BLaER1 (cell line): ENCODE measurements at regions not wholly inside any gene's neighbourhood (a gene's known extent, or its start where the extent isn't known, plus 50 kb on each side); places are given as distances from the start of the nearest gene placed in this dataset.

Source experiments
- H3K27ac ChIP-seq: shearing (Covaris generic); formaldehyde crosslinking; 2 replicates; pipeline ENCODE4 v1.8.1; 2022
- H3K27me3 ChIP-seq: shearing (Covaris generic); formaldehyde crosslinking; 2 replicates; pipeline ENCODE4 v1.8.1; 2022
- H3K36me3 ChIP-seq: shearing (Covaris generic); formaldehyde crosslinking; 2 replicates; pipeline ENCODE4 v1.8.1; 2022
- H3K4me1 ChIP-seq: shearing (Covaris generic); formaldehyde crosslinking; 2 replicates; pipeline ENCODE4 v1.8.1; 2022
- H3K4me2 ChIP-seq: shearing (Covaris generic); formaldehyde crosslinking; 2 replicates; pipeline ENCODE4 v1.8.1; 2022
- H3K4me3 ChIP-seq: shearing (Covaris generic); formaldehyde crosslinking; 2 replicates; pipeline ENCODE4 v1.8.1; 2022
- H3K9ac ChIP-seq: shearing (Covaris generic); formaldehyde crosslinking; 2 replicates; pipeline ENCODE4 v1.8.1; 2022
- H3K9me3 ChIP-seq: shearing (Covaris generic); formaldehyde crosslinking; 2 replicates; pipeline ENCODE4 v1.8.1; 2022
- H4K20me1 ChIP-seq: shearing (Covaris generic); formaldehyde crosslinking; 2 replicates; pipeline ENCODE4 v1.8.1; 2022
- Cebpa-rat ChIP-seq: shearing (Covaris generic); IDR thresholded peaks from 2 replicates; pipeline ENCODE4 v1.8.1; 2022

DNA sequence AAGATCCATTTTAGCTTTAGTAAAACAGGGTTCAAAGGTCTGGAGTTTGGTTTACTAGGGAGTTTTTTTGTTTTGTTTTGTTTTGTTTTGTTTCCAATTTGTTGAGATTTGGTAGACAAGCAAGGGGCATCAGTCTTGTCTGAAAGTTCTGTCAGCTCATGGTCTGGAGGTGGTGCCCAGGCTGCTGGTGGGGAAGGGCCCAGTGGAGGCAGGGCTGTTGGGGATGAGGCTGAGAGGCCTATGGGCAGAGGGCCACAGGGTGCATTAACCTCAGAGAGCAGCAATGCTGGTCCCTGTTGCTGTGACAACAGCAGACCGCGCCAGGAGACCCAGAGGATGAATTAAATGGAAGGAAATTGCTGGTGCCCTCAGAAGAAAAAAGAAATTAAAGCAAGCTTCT is 174.5 kb downstream of the FGF1 start:
- Histone ChIP-seq H3K36me3 (no peaks in the 10 kb centered on the region), H3K4me1 (peaks cover 7% of the 10 kb centered on the region), H3K9ac (no peak overlapping the region), H3K27me3 (no peaks in the 10 kb centered on the region), H3K9me3 (no peaks in the 10 kb centered on the region), H3K4me2 (no peak overlapping the region), H4K20me1 (no peaks in the 10 kb centered on the region), H3K27ac (no peak overlapping the region), H3K4me3 (no peak overlapping the region)
- no peak for TF ChIP-seq Cebpa-rat

DNA sequence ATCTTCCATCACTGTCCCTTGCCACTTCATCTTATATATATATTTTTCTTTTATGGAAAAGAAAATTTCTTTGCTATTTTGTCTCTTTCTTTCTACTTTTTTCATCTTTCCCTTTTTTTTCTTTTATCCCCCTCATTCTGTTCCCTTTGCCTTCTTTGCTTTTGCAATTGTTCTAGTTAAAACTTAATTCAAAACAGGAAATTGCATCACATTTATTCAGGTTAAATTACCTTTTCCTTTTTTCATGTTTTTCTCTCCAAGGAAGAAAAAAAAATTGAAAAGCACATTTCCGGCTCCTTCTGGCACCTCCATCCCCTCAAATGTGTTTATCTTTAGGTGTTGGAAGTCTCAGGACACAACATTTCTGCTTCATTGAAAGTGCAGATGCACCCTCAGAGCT is 176.9 kb downstream of the FGF1 start:
- H3K4me3 ChIP-seq: no peak overlapping the region
- H3K4me2 ChIP-seq: no peak overlapping the region
- no peak overlapping the region for H3K9ac ChIP-seq
- H3K9me3 ChIP-seq: no peaks in the 10 kb centered on the region
- H4K20me1 ChIP-seq: no peaks in the 10 kb centered on the region
- TF ChIP-seq Cebpa-rat: no peak
- no peak overlapping the region for H3K27ac ChIP-seq
- H3K27me3 ChIP-seq: no peaks in the 10 kb centered on the region
- H3K36me3 ChIP-seq: no peaks in the 10 kb centered on the region
- peaks cover 5% of the 10 kb centered on the region for H3K4me1 ChIP-seq

GRCh38 chr5:142508591-142508990 is 177.3 kb downstream of the FGF1 start:
- H3K4me3 ChIP-seq: no peak overlapping the region
- H3K9ac ChIP-seq: no peak overlapping the region
- H3K27ac ChIP-seq: no peak overlapping the region
- no peaks in the 10 kb centered on the region for H3K27me3 ChIP-seq
- TF ChIP-seq Cebpa-rat: no peak
- peaks cover under 1% of the 10 kb centered on the region; the same call in 1 of the 2 replicates for H3K4me1 ChIP-seq
- no peaks in the 10 kb centered on the region for H4K20me1 ChIP-seq
- no peaks in the 10 kb centered on the region for H3K36me3 ChIP-seq
- no peaks in the 10 kb centered on the region for H3K9me3 ChIP-seq
- H3K4me2 ChIP-seq: no peak overlapping the region

GRCh38 chr5:142507531-142508372 is 178.1 kb downstream of the FGF1 start:
- H3K9ac ChIP-seq: no peak overlapping the region
- H3K36me3 ChIP-seq: no peaks in the 10 kb centered on the region
- H3K27me3 ChIP-seq: no peaks in the 10 kb centered on the region
- H3K4me1 ChIP-seq: no peaks in the 10 kb centered on the region
- no peak overlapping the region for H3K27ac ChIP-seq
- H4K20me1 ChIP-seq: no peaks in the 10 kb centered on the region
- H3K4me2 ChIP-seq: no peak overlapping the region
- no peaks in the 10 kb centered on the region for H3K9me3 ChIP-seq
- TF ChIP-seq Cebpa-rat: no peak
- no peak overlapping the region for H3K4me3 ChIP-seq

- no peak overlapping the region for H3K4me3 ChIP-seq
- H3K9me3 ChIP-seq: no peaks in the 10 kb centered on the region
- H3K27me3 ChIP-seq: no peaks in the 10 kb centered on the region
- H3K36me3 ChIP-seq: no peaks in the 10 kb centered on the region
- no peak overlapping the region for H3K9ac ChIP-seq
- H3K4me1 ChIP-seq: no peaks in the 10 kb centered on the region
- no peak overlapping the region for H3K4me2 ChIP-seq
- TF ChIP-seq Cebpa-rat: no peak
- no peaks in the 10 kb centered on the region for H4K20me1 ChIP-seq
- H3K27ac ChIP-seq: no peak overlapping the region
Measured at GRCh38 chr5:142506756-142507155, 179.1 kb downstream of the FGF1 start.

DNA sequence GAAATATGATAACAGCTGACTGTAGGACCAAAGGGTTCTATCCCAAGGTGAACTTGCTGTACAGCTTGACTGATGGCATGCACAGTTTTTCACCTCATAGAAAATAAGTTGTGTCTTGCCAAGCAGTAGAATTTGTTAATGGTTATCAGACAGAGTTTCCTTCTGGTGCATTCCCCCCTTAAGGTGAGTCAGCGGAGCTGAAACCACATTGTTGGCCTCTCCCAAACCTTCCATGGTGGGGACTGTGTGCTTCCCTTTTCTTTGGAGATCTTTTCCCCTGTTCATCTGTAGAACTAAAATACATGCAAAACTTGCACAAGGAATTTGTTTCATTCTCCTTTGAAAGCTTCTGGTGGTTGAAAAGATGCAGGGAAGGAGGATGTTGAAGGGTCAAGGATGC is 179.8 kb downstream of the FGF1 start:
- Histone ChIP-seq H3K27ac (no peak overlapping the region), H3K9ac (no peak overlapping the region), H3K27me3 (no peaks in the 10 kb centered on the region), H3K4me2 (no peak overlapping the region), H3K9me3 (no peaks in the 10 kb centered on the region), H4K20me1 (no peaks in the 10 kb centered on the region), H3K36me3 (no peaks in the 10 kb centered on the region), H3K4me1 (no peaks in the 10 kb centered on the region), H3K4me3 (no peak overlapping the region)
- TF ChIP-seq Cebpa-rat: no peak

GRCh38 chr5:142501890-142502289 is 177.1 kb upstream of the SPRY4 start:
- TF ChIP-seq Cebpa-rat: no peak
- Histone ChIP-seq H3K9ac (no peak overlapping the region), H3K4me2 (no peak overlapping the region), H3K9me3 (no peaks in the 10 kb centered on the region), H3K27me3 (no peaks in the 10 kb centered on the region), H3K27ac (no peak overlapping the region), H4K20me1 (no peaks in the 10 kb centered on the region), H3K36me3 (no peaks in the 10 kb centered on the region), H3K4me3 (no peak overlapping the region), H3K4me1 (no peaks in the 10 kb centered on the region)

- Histone ChIP-seq H3K27me3 (no peaks in the 10 kb centered on the region), H4K20me1 (no peaks in the 10 kb centered on the region), H3K4me1 (no peaks in the 10 kb centered on the region), H3K9ac (no peak overlapping the region), H3K9me3 (no peaks in the 10 kb centered on the region), H3K4me2 (no peak overlapping the region), H3K27ac (no peak overlapping the region), H3K36me3 (no peaks in the 10 kb centered on the region), H3K4me3 (no peak overlapping the region)
- no peak for TF ChIP-seq Cebpa-rat
Measured at GRCh38 chr5:142500227-142500905, 175.5 kb upstream of the SPRY4 start.

DNA sequence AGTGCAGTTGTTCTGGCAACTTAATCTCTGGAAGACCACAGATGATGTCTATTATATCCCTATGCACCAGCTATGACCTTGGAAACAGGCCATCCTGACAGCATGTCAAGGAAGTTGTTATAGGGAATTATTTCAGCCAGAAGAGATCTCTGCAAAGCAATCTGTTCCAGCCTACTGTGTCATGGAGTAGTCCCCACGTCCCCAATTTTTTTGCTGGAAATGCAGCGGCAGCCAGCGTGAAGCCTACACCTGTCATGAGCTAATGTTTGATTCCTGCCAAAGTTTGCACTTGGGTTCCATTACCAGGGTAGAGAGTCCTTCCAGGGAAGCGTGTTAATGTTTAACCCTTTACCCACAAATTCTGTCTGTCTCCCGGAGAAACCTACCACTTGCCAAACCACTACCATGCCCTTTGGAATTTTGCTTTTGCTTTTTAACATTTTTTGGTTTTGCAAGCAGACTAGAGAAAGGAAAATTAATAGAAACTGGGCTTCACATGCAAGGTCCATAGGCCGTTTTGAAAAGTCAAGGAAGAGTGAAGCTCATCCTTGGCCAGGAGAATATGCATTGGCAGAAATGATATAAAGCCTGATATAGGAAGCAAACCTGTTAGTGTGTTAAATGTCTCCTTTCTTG is 174.9 kb upstream of the SPRY4 start:
- Histone ChIP-seq H4K20me1 (no peaks in the 10 kb centered on the region), H3K27me3 (no peaks in the 10 kb centered on the region), H3K4me2 (no peak overlapping the region), H3K27ac (no peak overlapping the region), H3K4me3 (no peak overlapping the region), H3K9me3 (no peaks in the 10 kb centered on the region), H3K36me3 (no peaks in the 10 kb centered on the region), H3K9ac (no peak overlapping the region), H3K4me1 (no peaks in the 10 kb centered on the region)
- TF ChIP-seq Cebpa-rat: no peak

GRCh38 chr5:142498298-142498697 is 173.5 kb upstream of the SPRY4 start:
- no peak for TF ChIP-seq Cebpa-rat
- H3K36me3 ChIP-seq: no peaks in the 10 kb centered on the region
- H3K9ac ChIP-seq: no peak overlapping the region
- H3K27ac ChIP-seq: no peak overlapping the region
- no peak overlapping the region for H3K4me3 ChIP-seq
- H3K4me1 ChIP-seq: no peaks in the 10 kb centered on the region
- no peak overlapping the region for H3K4me2 ChIP-seq
- H4K20me1 ChIP-seq: no peaks in the 10 kb centered on the region
- no peaks in the 10 kb centered on the region for H3K9me3 ChIP-seq
- H3K27me3 ChIP-seq: no peaks in the 10 kb centered on the region
